Karpas-422 (cell line): ENCODE measurements at regions not wholly inside any gene's neighbourhood (a gene's known extent, or its start where the extent isn't known, plus 50 kb on each side); places are given as distances from the start of the nearest gene placed in this dataset.

Experiments used
- DNase-seq: peaks from one replicate; pipeline ENCODE4 v3.0.0-alpha.2; 2015
- H2AFZ ChIP-seq: fragments of 200-600 bp; sonication (generic); 2 replicates; pipeline ENCODE4 v1.6.1; 2014; ENCODE audit warnings: antibody characterized with exemption, low read length, mixed read lengths
- H3K27ac ChIP-seq: fragments of 200-600 bp; sonication (generic); 2 replicates; pipeline ENCODE4 v1.5.1; 2014; ENCODE audit warnings: mild to moderate bottlenecking, low read length, moderate library complexity
- H3K27me3 ChIP-seq: fragments of 200-600 bp; sonication (generic); 2 replicates; pipeline ENCODE4 v1.6.1; 2014; ENCODE audit warnings: low read length, mixed read lengths
- H3K36me3 ChIP-seq: fragments of 200-600 bp; sonication (generic); 2 replicates; pipeline ENCODE4 v1.6.1; 2014; ENCODE audit warnings: low read length, mixed read lengths; ENCODE audit not compliant: insufficient read depth
- H3K4me1 ChIP-seq: fragments of 200-600 bp; sonication (generic); 2 replicates; pipeline ENCODE4 v1.6.1; 2014; ENCODE audit warnings: mild to moderate bottlenecking, low read length, mixed read lengths
- H3K4me2 ChIP-seq: fragments of 200-600 bp; sonication (generic); 2 replicates; pipeline ENCODE4 v1.6.1; 2014; ENCODE audit warnings: low read length, low read depth, mild to moderate bottlenecking; ENCODE audit not compliant: poor library complexity, severe bottlenecking
- H3K4me3 ChIP-seq: fragments of 200-600 bp; sonication (generic); 2 replicates; pipeline ENCODE4 v1.5.1; 2014; ENCODE audit warnings: mild to moderate bottlenecking, antibody characterized with exemption, low read length, mixed read lengths
- H3K79me2 ChIP-seq: fragments of 200-600 bp; sonication (generic); 2 replicates; pipeline ENCODE4 v1.6.1; 2014; ENCODE audit warnings: mild to moderate bottlenecking, low read length, mixed read lengths
- H3K9ac ChIP-seq: fragments of 200-600 bp; sonication (generic); 2 replicates; pipeline ENCODE4 v1.6.0; 2014; ENCODE audit warnings: low read length
- H3K9me2 ChIP-seq: fragments of 200-600 bp; sonication (generic), shearing (Covaris generic); replicated peaks from 2 replicates; pipeline ENCODE4 v1.6.0; 2014; ENCODE audit warnings: mild to moderate bottlenecking, low read length, moderate library complexity; ENCODE audit not compliant: insufficient read depth
- H3K9me3 ChIP-seq: fragments of 300-700, 200-600 bp; sonication (generic); 2 replicates; pipeline ENCODE4 v1.6.1; 2014; ENCODE audit warnings: low read length, mixed read lengths
- H4K20me1 ChIP-seq: fragments of 200-600 bp; sonication (generic); 2 replicates; pipeline ENCODE4 v1.6.1; 2014; ENCODE audit warnings: mild to moderate bottlenecking, antibody characterized with exemption, low read length, low read depth; ENCODE audit not compliant: insufficient read depth

GRCh38 chr9:78871452-78872331 lies 574.8 kb downstream of the PSAT1 start:
- no peaks in the 10 kb centered on the region; the same call in 1 of the 2 replicates for H3K9me2 ChIP-seq
- no peak overlapping the region for H3K4me3 ChIP-seq
- no peaks in the 10 kb centered on the region for H3K36me3 ChIP-seq
- no peak overlapping the region for H3K4me2 ChIP-seq
- no peaks in the 10 kb centered on the region for H3K9me3 ChIP-seq
- DNase-seq, result no peak
- no peaks in the 10 kb centered on the region for H3K4me1 ChIP-seq
- no peaks in the 10 kb centered on the region for H4K20me1 ChIP-seq
- no peak overlapping the region for H3K9ac ChIP-seq
- no peak overlapping the region for H2AFZ ChIP-seq
- no peak overlapping the region for H3K27ac ChIP-seq
- no peaks in the 10 kb centered on the region for H3K27me3 ChIP-seq
- no peaks in the 10 kb centered on the region for H3K79me2 ChIP-seq

DNA sequence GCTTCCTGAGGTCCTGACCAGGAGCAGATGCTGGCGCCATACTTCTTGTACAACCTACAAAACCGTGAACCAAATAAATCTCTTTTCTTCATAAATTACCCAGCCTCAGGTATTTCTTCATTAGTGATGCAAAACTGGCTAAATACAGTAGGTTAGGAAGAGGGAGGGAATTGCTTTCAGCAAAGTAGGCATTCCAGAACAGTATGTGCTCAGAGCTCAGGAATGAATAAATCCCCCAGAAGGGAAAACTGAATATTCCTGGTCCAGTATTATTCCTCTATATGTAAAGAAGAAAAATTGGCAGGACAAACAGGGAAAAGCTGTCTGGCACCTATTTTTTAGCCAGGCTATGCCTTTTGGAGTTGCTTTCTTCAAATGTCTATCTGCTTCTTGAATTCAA lies 577.1 kb downstream of the PSAT1 start:
- Histone ChIP-seq H3K27ac (no peak overlapping the region), H2AFZ (no peak overlapping the region), H3K79me2 (no peaks in the 10 kb centered on the region), H3K27me3 (no peaks in the 10 kb centered on the region), H3K9ac (no peak overlapping the region), H4K20me1 (no peaks in the 10 kb centered on the region), H3K4me3 (no peak overlapping the region), H3K9me2 (no peaks in the 10 kb centered on the region), H3K4me1 (no peaks in the 10 kb centered on the region), H3K9me3 (no peaks in the 10 kb centered on the region), H3K36me3 (no peaks in the 10 kb centered on the region), H3K4me2 (no peak overlapping the region)
- DNase-seq, result no peak

GRCh38 chr9:78879324-78880100 lies 582.6 kb downstream of the PSAT1 start:
- Histone ChIP-seq H3K27ac (no peak overlapping the region), H3K4me3 (no peak overlapping the region)
- no peak for DNase-seq

GRCh38 chr9:78881295-78881694 lies 584.4 kb downstream of the PSAT1 start:
- Histone ChIP-seq H3K9ac (no peak overlapping the region), H3K4me1 (no peaks in the 10 kb centered on the region), H4K20me1 (no peaks in the 10 kb centered on the region), H3K9me2 (no peaks in the 10 kb centered on the region), H3K9me3 (no peaks in the 10 kb centered on the region), H2AFZ (no peak overlapping the region), H3K4me2 (no peak overlapping the region), H3K36me3 (no peaks in the 10 kb centered on the region), H3K4me3 (no peak overlapping the region), H3K27ac (no peak overlapping the region), H3K79me2 (no peaks in the 10 kb centered on the region), H3K27me3 (no peaks in the 10 kb centered on the region)
- no peak for DNase-seq

More at GRCh38 chr9:78879324-78880100, 582.6 kb downstream of the PSAT1 start:
- H3K27me3 ChIP-seq, result no peaks in the 10 kb centered on the region
- no peaks in the 10 kb centered on the region for H3K36me3 ChIP-seq
- H2AFZ ChIP-seq, result no peak overlapping the region
- H3K9me2 ChIP-seq, result no peaks in the 10 kb centered on the region
- no peaks in the 10 kb centered on the region for H3K79me2 ChIP-seq
- H3K9ac ChIP-seq, result no peak overlapping the region
- no peaks in the 10 kb centered on the region for H3K4me1 ChIP-seq
- no peak overlapping the region for H3K4me2 ChIP-seq
- H4K20me1 ChIP-seq, result no peaks in the 10 kb centered on the region
- H3K9me3 ChIP-seq, result no peaks in the 10 kb centered on the region

DNA sequence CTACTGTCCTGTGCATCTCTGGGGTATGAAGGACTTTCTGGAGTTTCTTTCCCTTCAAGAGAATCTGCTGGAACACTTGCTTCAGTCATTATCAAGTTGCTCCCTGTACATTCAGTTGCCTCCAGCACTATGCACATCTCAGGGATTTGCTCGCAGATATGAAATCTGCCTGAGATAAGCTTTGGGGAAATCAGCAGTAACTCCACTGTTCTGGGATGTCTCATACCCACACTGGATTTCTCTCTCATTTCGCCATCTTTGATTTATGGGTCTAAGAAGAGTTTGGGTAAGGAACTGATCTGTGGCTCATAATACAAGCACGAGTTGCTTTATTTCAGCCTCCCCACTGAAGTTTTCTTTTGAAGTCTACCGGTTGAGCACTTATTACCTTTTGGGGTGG lies 585.6 kb downstream of the PSAT1 start:
- Histone ChIP-seq H3K4me1 (no peaks in the 10 kb centered on the region), H3K36me3 (no peaks in the 10 kb centered on the region)

GRCh38 chr9:78884611-78885150 lies 587.8 kb downstream of the PSAT1 start:
- Histone ChIP-seq H3K4me3 (no peak overlapping the region), H2AFZ (no peak overlapping the region), H4K20me1 (no peaks in the 10 kb centered on the region), H3K4me1 (no peaks in the 10 kb centered on the region), H3K9ac (no peak overlapping the region), H3K27ac (no peak overlapping the region), H3K4me2 (no peak overlapping the region), H3K9me3 (no peaks in the 10 kb centered on the region), H3K9me2 (no peaks in the 10 kb centered on the region), H3K27me3 (no peaks in the 10 kb centered on the region), H3K36me3 (no peaks in the 10 kb centered on the region), H3K79me2 (no peaks in the 10 kb centered on the region)
- no peak for DNase-seq

More for the DNA sequence above, 585.6 kb downstream of the PSAT1 start:
- H3K79me2 ChIP-seq, result no peaks in the 10 kb centered on the region
- H3K9me2 ChIP-seq, result no peaks in the 10 kb centered on the region
- no peak overlapping the region for H3K4me2 ChIP-seq
- DNase-seq, result no peak
- H3K4me3 ChIP-seq, result no peak overlapping the region
- no peaks in the 10 kb centered on the region for H3K27me3 ChIP-seq
- no peak overlapping the region for H2AFZ ChIP-seq
- no peak overlapping the region for H3K9ac ChIP-seq
- no peak overlapping the region for H3K27ac ChIP-seq
- H4K20me1 ChIP-seq, result no peaks in the 10 kb centered on the region
- H3K9me3 ChIP-seq, result no peaks in the 10 kb centered on the region

- H3K27ac ChIP-seq, result no peak overlapping the region
- no peaks in the 10 kb centered on the region for H3K36me3 ChIP-seq
- H3K9ac ChIP-seq, result no peak overlapping the region
- H3K9me2 ChIP-seq, result no peaks in the 10 kb centered on the region
- DNase-seq, result no peak
- H3K4me1 ChIP-seq, result no peaks in the 10 kb centered on the region
- H3K4me2 ChIP-seq, result no peak overlapping the region
- no peaks in the 10 kb centered on the region for H4K20me1 ChIP-seq
- H2AFZ ChIP-seq, result no peak overlapping the region
- no peaks in the 10 kb centered on the region for H3K79me2 ChIP-seq
- H3K4me3 ChIP-seq, result no peak overlapping the region
- no peaks in the 10 kb centered on the region for H3K27me3 ChIP-seq
- H3K9me3 ChIP-seq, result peaks cover 11% of the 10 kb centered on the region; the same call in 1 of the 2 replicates
These were observed 595.3 kb downstream of the PSAT1 start for GRCh38 chr9:78892182-78892581.

DNA sequence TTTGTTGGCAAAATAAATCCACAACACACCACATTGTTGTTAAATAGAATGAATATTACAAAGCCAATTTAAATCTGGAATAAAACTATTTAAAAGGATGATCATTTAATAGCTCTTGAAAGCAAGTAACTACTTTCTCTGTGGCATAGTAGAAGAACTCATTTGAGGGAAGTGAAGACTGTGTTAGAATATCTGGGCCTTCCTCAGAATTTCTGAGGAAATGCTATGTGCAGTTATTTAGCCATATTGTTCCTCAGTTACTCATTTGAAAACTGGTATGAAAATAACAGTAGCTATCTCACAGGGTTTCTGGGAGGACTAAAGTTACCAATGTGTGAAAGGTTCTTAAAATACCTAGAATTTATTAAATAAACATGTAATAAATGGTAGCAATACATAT lies 595.8 kb downstream of the PSAT1 start:
- no peaks in the 10 kb centered on the region for H3K79me2 ChIP-seq
- H3K4me3 ChIP-seq, result no peak overlapping the region
- H3K4me2 ChIP-seq, result no peak overlapping the region
- H3K36me3 ChIP-seq, result no peaks in the 10 kb centered on the region
- H4K20me1 ChIP-seq, result no peaks in the 10 kb centered on the region
- no peaks in the 10 kb centered on the region for H3K27me3 ChIP-seq
- H3K9me2 ChIP-seq, result no peaks in the 10 kb centered on the region
- no peaks in the 10 kb centered on the region for H3K4me1 ChIP-seq
- H3K9ac ChIP-seq, result no peak overlapping the region
- H3K9me3 ChIP-seq, result peaks cover 11% of the 10 kb centered on the region; the same call in 1 of the 2 replicates
- no peak overlapping the region for H2AFZ ChIP-seq
- no peak overlapping the region for H3K27ac ChIP-seq
- no peak for DNase-seq
